NCI-H1930 (cell line): ENCODE measurements at regions not wholly inside any gene's neighbourhood (a gene's known extent, or its start where the extent isn't known, plus 50 kb on each side); places are given as distances from the start of the nearest gene placed in this dataset.
A peak's percentile ranks its signal among the peaks of the same experiment; 100 is the strongest.

Source experiments
- DNase-seq, 2 experiments: peaks; one replicate each; lab custom pipeline; 2025; lab: John Stamatoyannopoulos, UW

- DNase-seq = no peak
These were observed 623.4 kb upstream of the IGFBP3 start for GRCh38 chr7:46544396-46545008.

- no peak for DNase-seq
These were observed 621.0 kb upstream of the IGFBP3 start for GRCh38 chr7:46542076-46542475.

- no peak for DNase-seq
These were observed 618.9 kb upstream of the IGFBP3 start for GRCh38 chr7:46539892-46540483.

- no peak for DNase-seq
These were observed 616.3 kb upstream of the IGFBP3 start for GRCh38 chr7:46537191-46537905.

- peak in 1 of 2 experiments; percentile 45 for DNase-seq
These were observed 613.9 kb upstream of the IGFBP3 start for GRCh38 chr7:46534664-46535588.

- no peak for DNase-seq
These were observed 612.9 kb upstream of the IGFBP3 start for GRCh38 chr7:46533946-46534345.

- DNase-seq = no peak
These were observed 611.5 kb upstream of the IGFBP3 start for GRCh38 chr7:46532571-46532970.

GRCh38 chr7:46530081-46530750, 609.1 kb upstream of the IGFBP3 start:
- DNase-seq = no peak

- DNase-seq = no peak
These were observed 606.3 kb upstream of the IGFBP3 start for GRCh38 chr7:46527360-46527759.

- no peak for DNase-seq
These were observed 604.8 kb upstream of the IGFBP3 start for GRCh38 chr7:46525876-46526275.

GRCh38 chr7:46524350-46524749, 603.3 kb upstream of the IGFBP3 start:
- no peak for DNase-seq

- no peak for DNase-seq
These were observed 601.4 kb upstream of the IGFBP3 start for GRCh38 chr7:46522354-46522906.

GRCh38 chr7:46518713-46519112, 597.6 kb upstream of the IGFBP3 start:
- no peak for DNase-seq

- DNase-seq = no peak
These were observed 594.9 kb upstream of the IGFBP3 start for GRCh38 chr7:46515844-46516590.

- no peak for DNase-seq
These were observed 592.4 kb upstream of the IGFBP3 start for GRCh38 chr7:46513447-46513848.

GRCh38 chr7:46512891-46513413, 591.9 kb upstream of the IGFBP3 start:
- DNase-seq = no peak

GRCh38 chr7:46511442-46512215, 590.6 kb upstream of the IGFBP3 start:
- DNase-seq = no peak

- no peak for DNase-seq
These were observed 587.5 kb upstream of the IGFBP3 start for GRCh38 chr7:46508583-46508982.

GRCh38 chr7:46507560-46507959, 586.5 kb upstream of the IGFBP3 start:
- DNase-seq = no peak

GRCh38 chr7:46494441-46494840, 573.4 kb upstream of the IGFBP3 start:
- no peak for DNase-seq
